NCI-H748 (cell line): ENCODE measurements at regions not wholly inside any gene's neighbourhood (a gene's known extent, or its start where the extent isn't known, plus 50 kb on each side); places are given as distances from the start of the nearest gene placed in this dataset.

Experiments used
- DNase-seq: peaks from one replicate; lab custom pipeline; 2025; ENCODE audit not compliant: unreplicated experiment; lab: John Stamatoyannopoulos, UW

DNA sequence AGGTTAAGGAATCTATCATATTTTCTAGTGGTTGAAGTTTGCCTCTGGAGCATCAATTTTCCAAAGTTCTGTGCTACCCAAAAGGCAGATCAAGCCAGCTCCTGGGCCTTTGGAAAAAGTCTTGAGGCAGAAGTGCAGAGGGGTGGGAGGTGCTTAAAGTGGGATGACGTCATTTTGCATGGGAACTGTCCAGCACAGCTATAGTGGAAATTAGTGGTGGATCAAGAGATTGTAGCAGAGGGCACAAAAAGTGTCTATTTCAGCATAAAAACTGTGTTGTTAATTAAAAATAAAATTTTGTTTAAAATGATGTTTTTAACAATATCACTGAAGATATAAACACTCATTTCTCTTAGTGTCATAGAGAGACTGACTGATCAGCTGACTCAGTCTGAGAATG, 221.9 kb downstream of the LRRN1 start:
- DNase-seq = no peak

DNA sequence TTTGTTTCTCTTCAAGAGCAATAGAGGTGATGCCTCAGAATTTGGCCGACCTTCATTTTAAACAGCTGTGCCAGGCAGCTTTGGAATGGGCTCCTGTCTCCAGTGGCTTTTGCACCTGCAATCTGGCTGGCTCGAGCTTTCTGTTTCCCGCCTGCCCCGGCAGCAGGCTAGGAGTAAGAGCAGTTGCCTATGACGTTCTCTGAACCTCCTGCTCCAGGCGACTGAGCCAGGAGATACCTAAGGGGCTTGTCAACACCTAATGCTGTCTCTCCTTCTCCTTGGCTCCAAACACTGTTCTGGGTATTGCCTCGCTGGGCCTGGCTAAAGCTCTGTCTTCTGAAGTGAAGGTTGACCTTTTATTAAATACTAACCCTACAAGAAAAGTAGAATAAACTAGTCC, 229.9 kb downstream of the LRRN1 start:
- DNase-seq = no peak

DNA sequence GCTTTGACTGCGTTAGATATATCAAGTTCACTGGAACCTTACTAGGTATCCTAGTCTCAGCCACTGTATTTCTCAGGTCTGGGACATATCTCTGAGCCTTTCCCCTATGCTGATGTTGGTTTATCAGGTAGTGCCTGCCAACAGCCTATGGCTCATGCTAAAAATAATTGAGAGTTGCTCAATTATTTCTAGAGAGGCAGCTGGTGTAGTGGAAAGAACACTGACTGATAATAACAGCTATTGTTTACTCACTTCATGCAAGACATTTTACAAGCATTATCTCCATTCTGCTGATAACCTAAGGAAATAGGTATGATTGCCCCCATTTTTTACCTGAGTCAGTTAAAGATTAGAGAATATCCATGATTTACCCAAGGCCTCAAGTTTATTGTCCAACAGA, 231.4 kb downstream of the LRRN1 start:
- DNase-seq = no peak

DNA sequence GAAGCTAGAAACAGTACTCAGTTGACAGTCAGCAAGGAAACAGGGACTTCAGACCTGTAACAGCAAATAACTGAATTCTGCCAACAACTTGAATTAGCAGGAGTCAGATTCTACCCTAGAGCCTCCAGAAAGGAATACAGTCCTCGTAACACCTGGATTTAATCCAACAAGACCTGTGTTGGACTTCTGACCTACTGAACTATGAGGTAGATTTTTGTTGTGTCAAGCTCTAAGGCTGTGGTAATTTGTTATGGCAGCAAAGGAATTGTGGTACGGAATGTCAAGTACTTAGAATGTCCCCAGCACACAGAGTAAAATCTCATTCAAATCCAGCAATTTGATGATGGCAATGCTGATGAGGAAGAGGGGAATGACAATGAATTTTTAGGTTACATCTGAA, 234.1 kb downstream of the LRRN1 start:
- DNase-seq = no peak

DNA sequence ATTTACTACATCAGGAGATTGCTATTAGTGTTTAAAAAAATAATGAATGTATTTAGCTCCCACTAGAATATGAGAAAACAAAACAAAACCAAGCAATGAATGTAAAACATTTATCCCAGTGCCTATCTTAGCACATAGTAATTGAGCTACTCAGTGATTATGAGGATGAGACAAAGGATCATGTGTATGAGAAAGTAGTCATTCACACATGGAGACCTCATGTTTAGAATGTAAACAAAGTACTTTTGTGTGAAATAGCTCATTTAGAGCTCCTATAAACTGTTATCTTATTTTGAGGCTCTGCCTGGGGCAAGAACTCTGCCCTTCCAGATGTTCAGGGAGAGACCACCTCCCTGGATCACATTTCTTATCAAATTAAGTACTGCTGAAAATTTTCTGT, 236.8 kb downstream of the LRRN1 start:
- DNase-seq = no peak

DNA sequence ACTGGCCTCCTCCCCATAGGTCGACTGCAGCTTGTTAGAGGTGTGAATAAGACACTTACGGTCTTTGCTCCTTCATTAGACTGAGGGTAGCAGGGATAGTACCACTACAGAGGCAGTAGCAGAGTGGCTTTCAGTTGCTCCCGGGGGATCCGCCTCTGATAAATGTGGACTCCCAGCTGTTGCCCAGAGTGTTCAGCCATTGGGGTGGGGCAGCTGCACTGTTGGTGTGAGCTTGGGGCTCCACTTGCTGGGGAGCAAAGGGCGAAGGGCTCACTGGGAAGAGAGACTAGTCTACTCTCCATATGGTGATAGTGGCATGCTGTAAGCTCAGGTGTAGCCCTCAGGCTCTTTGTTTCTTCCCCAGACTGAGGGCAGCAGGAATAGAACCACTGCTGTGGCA, 239.1 kb downstream of the LRRN1 start:
- no peak for DNase-seq

DNA sequence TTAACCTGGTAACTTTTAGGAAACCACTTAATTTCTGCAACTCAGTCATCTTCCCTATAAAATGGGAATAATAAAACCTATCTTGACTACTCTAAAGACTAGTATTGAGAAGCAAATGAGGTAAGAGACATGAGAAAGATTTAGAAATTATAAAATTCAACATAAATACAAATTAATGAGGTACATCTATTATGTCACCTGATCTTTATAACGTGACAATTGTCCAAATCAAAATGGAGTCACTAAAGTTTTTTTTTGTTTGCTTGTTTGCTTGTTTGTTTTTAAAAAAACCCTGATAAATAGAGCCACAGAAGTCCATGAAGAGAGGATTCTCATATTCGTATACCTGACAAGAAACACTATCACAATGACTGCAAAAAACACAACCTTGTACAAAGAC, 242.8 kb downstream of the LRRN1 start:
- DNase-seq = no peak

DNA sequence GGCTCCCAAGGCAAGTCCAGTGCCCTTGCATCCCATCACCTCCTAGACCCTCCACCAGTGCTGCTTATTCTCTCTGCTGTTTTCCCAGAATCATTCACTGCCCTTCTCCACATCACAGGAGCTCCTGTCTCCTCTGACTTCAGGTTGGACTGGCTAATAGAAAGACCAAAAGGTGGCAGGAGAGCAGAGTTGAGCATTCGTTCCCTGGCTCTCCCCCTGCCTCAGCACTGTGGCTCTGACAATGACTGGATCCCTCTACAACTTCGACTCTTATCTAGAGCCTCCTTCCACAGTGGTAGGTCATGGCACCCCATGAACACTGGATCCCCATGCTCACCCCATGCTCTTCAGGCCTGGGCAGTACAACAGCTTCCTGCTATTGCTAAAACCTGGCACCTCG, 243.6 kb downstream of the LRRN1 start:
- no peak for DNase-seq

DNA sequence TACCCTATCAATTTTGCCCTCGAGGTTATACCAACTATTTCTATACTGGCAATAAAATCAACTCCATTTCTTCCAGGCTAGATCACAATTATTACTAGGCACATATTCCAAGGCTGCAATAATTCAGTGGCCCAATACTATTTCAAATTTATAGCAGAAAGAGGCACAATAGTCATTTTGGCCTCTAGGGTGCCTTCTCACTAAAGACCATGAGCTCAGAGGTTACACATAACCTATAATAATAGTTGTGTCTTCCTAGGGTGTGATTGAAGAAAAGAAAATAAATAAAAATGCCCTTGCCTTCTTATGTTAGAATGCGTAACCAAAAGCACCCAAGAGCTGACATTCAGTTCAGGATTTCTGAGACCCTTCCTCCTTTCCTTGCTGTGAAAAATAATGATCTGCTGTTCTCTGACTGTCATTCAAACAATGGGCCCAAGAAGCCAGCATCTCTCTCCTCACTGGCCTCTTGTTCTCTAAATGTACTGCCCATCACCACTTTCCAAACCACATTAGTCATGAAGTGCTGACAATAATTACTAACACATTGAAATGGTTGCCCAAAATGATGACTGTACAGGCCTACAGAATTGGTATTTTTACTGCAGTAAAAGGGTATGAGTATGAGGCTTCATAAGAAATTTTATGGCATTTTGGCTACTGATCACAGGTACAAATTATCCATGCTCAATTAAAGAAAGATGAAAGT, 244.8 kb downstream of the LRRN1 start:
- no peak for DNase-seq

DNA sequence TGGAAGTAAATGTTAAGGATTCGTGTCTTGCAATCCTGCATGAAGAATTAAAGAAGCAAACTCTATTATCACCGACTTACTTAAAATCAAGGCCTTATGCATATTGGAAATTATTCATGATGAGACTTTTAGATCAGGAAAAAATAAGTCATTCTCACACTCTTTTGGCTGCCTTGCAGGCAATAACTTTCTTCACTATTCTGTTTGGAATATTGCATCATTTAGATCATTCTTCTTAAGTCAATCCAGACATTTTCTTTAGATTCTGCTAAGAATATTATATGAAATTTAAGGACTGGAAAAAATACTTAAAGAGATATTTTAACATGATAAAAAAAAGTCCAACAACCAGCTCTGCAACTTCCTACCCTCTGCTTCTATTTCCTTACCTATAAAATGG, 245.4 kb downstream of the LRRN1 start:
- DNase-seq = no peak

DNA sequence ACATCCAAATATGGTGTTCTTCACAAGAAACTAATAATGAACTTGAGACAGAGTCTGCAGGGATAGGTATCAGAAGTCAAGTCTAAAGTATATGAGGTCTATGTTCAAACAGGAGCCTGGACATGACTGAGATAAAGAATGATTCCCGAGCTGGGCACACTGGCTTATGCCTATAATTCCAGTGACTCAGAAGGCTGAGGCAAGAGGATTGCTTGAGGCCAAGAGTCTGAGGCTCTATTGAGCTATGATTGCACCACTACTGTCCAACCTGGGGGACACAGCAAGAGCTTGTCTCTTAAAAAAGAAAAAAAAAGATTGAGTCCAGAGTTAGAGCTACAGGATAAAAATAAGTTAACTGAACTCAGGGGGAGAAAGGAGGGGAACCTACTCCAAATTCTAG, 246.5 kb downstream of the LRRN1 start:
- no peak for DNase-seq

DNA sequence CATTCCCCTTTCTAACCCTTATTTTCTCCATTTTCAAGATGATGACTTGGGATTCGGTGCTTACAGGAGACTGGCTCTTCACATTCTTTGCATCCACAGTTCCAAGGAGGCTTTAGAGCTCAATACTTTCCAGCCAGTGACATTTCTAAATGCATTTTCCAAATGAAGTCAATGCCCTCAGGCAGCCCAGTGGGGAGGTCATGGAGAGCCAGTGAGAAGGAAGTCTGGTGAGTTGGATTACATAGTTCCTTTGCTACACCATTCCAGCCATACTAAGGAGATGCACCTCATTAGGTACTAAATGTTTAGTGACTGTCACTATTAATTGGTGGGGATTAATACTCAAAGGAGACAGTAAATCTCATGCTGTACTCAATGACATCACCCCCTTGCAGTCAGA, 248.1 kb downstream of the LRRN1 start:
- DNase-seq = no peak

DNA sequence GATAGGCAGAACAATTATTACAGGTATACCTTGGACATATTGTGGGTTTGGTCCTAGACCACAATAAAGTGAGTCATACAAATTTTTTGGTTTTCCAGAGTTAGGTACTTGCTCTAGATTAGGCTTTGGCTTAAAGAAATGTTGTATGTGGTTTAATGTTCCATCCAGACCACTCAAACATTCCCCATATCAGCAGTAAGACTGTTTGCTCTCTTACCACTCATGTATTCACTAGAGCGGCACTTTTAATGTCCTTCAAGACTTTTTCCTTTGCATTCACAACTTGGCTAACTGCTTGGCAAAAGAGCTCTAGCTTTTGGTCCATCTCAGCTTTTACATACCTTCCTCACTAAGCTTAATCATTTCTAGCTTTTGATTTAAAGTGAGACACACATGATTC, 250.5 kb upstream of the SETMAR start:
- no peak for DNase-seq

DNA sequence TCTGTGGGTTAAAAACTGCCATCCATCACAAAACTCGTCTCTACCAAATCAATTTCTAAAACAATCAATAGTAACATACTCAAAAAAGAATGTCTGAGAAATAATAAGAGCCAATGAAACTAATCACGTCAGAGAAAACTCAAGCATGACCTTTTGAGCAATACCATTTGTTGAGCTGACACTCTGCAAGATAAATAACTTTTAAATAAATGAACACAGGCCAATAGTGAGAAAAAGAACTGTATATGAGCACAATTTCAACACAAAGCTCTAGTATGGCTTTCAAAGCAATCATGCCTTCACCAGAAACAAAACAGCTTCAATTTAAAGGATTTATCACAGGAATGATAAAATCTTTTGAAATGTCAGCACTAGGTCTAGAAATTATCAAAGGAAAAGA, 249.2 kb upstream of the SETMAR start:
- no peak for DNase-seq

DNA sequence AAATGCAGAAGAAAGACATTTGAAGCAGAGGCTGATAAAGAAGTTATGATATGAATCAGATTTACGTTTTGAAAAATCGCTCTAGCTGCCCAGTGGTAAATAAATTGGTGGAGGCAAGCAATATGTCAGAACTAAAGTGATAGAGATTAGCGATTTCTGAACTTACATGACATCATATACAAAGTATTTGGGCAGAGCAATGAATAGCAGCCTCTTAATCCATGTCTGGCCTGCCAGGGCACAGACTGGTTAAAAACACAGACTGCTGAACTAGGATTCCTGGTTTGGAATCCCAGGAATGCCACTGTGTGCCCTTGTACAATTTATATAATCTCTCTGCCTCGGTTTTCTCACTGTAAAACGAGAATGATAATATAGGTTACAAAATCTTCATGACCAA, 243.1 kb upstream of the SETMAR start:
- no peak for DNase-seq

DNA sequence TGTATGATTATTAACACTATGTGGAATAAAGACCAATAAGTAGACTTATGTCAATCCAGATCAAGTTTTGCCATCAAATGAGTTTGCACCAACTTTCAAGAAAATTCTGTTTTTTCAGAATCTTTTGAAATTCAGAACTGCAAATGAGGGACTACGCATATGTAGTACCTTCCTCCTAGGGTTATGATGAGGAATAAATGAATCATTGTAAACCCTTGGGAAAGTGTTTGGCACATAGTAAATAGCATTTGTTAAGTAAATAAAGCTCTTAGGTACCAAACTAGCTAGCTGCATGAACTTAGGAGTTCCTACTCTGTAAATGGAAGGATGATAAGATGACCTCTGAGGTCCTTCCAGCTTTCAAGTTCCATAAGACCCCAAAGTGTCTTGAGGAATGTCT, 242.6 kb upstream of the SETMAR start:
- no peak for DNase-seq

DNA sequence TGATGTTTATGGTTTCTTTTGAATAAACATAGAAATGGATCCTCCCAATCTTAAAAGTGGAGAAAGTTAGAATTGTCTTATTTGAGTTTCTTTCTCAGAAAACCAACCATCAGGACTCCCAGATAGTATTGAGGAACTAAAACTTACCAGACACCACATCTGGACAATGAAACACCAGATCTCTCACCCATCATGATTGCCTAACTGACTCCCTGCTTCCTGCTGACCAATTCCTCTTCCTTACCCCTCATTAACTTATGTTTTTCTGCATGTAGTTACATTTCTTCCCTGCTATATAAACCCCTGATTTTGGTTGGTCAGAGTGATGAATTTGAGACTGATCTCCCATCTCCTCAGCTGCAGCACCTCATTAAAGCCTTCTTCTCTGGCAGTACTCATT, 242.0 kb upstream of the SETMAR start:
- no peak for DNase-seq

DNA sequence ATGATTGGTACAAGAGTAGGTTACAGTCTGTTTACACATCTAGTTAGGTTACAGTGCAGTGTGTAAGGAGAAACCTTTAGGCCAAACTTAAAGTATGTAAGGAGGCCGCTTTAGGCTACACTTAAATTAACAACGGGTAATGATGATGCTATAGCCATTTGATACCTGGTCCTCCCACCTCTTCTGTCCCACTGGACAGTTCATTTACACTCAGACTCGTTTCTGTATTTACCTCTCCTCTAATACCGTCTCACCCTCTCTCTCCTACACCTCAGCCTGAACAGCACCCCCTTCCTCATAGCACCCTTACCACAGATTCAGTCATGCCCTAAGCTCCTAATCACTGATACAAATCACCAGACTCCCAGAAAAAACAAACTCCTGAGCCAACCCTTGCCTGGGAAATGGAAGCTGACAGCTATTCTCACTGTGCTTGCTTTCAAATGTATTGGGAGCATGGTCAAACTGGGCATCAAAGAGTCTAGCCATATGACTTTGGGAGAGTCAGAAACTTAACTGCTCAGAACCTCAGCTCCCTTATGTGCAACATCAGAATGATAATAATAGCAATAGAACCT, 241.3 kb upstream of the SETMAR start:
- DNase-seq = no peak

DNA sequence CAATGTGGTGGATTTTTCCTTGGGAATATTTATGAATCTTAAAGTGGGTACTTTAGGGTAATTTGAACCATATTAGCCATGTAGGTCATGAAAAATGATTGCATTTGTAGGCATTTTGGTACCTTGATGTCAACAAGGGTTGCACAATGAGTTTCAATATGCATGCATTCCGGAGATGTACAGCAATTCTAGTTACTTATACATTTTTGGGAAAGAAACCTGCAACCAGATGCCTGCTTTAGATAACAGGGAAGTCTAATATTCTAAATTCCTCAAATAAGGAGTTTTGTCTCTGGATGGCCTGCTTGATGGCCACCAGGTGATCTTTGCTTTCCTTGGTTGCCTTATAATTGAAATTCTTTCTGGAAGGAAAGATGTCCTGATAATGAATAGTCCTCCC, 240.5 kb upstream of the SETMAR start:
- DNase-seq = no peak

DNA sequence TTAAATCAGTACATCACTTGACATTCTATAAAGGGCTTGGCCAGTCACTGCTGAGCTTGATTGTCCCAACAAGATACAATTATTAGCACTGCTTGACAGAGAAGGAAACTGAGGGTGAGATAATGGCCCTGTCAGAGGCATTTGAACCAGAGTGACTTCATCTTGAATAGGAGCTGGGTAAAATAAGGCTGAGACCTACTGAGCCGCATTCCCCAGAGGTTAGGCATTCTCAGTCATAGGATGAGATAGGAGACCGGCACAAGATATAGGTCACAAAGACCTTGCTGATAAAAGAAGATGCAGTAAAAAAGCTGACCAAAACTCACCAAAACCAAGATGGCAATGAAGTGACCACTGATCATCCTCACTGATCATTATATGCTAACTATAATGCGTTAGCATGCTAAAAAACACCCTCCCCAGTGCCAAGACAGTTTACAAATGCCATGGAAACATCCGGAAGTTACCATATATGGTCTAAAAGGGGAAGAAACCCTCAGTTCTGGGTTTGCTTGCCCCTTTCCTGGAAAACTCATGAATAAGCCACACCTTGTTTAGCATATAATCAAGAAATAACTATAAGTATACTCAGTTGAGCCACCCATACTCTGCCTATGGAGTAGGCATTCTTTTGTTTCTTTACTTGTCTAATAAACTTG, 239.1 kb upstream of the SETMAR start:
- no peak for DNase-seq

DNA sequence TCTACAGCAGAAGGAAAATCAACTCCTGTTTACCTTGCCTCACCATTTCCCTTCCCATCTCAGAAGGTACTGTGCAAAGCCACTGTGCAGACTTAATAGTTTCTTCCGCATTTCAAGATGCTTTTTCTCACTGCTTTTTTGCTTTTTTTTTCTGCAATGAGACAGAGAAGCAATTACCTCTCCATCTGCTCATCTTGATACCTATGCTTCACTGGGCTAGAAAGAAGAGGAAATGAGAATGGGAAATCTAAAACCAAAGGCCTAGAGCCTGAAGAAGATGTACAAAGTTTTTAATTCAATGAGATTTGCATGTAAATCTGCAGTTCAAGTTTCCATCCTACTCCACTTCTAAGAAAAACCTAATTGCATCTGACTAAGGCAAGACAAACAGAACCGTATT, 238.1 kb upstream of the SETMAR start:
- no peak for DNase-seq

DNA sequence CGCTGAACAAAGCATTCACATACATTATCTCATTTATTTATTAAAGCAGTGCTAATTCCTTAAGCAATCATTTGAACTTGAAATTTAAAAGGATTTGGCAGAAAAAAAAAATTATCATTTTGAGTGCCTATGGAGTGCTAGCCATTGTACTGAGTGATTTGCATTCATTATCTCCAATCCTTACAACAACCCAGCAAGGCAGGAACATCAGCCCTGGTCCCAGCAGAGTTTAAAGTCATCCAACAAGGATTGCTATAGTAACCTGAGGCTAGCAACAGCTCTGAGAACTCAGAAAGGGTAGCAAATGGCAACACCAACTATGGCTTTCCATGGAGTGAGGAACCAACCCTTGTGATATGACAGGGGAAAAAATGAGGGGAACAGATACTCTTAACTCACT, 237.6 kb upstream of the SETMAR start:
- DNase-seq = no peak

DNA sequence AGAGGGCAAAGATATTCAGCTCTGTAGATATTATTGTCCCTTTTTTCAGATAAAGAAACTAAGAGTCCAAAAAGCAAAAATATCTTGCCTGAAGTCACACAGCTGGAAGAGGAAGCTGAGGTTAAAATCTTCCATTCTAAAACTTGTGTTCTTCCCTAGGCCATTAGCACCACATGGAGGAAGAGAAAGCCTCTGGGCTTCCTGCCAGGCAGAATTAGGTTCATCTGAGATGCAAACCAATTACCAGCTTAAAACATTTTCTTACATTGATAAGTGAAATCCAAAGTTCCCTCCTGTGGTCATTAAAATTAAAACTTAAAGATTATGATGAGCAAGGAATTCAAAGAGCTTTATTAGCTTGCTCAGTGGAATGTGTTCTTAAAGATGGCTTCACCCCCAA, 235.3 kb upstream of the SETMAR start:
- no peak for DNase-seq
